ENCODE measurements at regions not wholly inside any gene's neighbourhood (a gene's known extent, or its start where the extent isn't known, plus 50 kb on each side); places are given as distances from the start of the nearest gene placed in this dataset.

DNA sequence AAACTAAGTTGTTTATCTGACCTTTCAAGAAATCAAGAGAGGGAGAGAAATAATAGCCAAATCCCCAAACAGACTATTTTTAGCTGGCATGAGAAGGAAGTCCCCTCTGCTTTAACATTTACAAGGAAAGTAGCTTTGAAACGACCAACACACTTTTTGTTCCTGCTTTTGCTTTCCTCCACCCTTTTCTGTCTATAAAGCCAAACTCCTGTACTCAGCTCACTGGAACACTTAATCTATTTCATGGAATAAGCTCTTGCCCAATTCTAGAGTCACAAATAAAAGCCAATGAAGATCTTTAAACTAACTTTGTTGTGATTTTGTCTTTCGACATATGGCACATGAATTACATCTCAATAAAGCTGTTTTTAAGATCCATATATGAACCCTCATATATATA lies 86.8 kb upstream of the CCDC71L start:
- no peak for ATAC-seq
- H3K27me3 ChIP-seq (ENCODE audit: low read length), result no peaks in the 10 kb centered on the region
- H3K36me3 ChIP-seq (ENCODE audit: low read depth, low read length), result no peaks in the 10 kb centered on the region
- no TSS peak for BruUV-seq (replicated peaks)
- no peaks in the 10 kb centered on the region for H4K20me1 ChIP-seq (ENCODE audit: low read length)
- intact Hi-C loops (cut with micrococcal nuclease), result no loop called here
- POLR2A ChIA-PET (ENCODE audit: unreplicated experiment), result no interaction called here
- no peak overlapping the region for H2AFZ ChIP-seq (ENCODE audit: low read length)
- no peak for TF ChIP-seq EZH2phosphoT487 (IDR thresholded peaks at IDR 0.05; ENCODE audit: borderline replicate concordance, low read length)
- TF ChIP-seq, protein P1, sequence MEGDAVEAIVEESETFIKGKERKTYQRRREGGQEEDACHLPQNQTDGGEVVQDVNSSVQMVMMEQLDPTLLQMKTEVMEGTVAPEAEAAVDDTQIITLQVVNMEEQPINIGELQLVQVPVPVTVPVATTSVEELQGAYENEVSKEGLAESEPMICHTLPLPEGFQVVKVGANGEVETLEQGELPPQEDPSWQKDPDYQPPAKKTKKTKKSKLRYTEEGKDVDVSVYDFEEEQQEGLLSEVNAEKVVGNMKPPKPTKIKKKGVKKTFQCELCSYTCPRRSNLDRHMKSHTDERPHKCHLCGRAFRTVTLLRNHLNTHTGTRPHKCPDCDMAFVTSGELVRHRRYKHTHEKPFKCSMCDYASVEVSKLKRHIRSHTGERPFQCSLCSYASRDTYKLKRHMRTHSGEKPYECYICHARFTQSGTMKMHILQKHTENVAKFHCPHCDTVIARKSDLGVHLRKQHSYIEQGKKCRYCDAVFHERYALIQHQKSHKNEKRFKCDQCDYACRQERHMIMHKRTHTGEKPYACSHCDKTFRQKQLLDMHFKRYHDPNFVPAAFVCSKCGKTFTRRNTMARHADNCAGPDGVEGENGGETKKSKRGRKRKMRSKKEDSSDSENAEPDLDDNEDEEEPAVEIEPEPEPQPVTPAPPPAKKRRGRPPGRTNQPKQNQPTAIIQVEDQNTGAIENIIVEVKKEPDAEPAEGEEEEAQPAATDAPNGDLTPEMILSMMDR (conservative IDR thresholded peaks at IDR 0.05; ENCODE audit: low read depth, low read length), result no peak
- TF ChIP-seq EZH2 (IDR thresholded peaks at IDR 0.05; ENCODE audit: low read length, unreplicated experiment), result no peak
- H3K4me3 ChIP-seq (ENCODE audit: low read length), result no peak overlapping the region
- no peaks in the 10 kb centered on the region; the same call in 1 of the 2 replicates for H3K9me2 ChIP-seq (replicated peaks; ENCODE audit: low read length)
- no peak for DNase-seq
- H3F3A ChIP-seq (ENCODE audit: low read length, unreplicated experiment), result no peaks in the 10 kb centered on the region
- no peaks in the 10 kb centered on the region for H3K4me1 ChIP-seq (ENCODE audit: insufficient read depth, low read length)
- CTCF ChIA-PET, result no interaction called here
- no peak overlapping the region for H3K9ac ChIP-seq (ENCODE audit: low read length)
- no peak overlapping the region for H3K27ac ChIP-seq (ENCODE audit: low read length)
- H3K79me2 ChIP-seq (ENCODE audit: low read length), result no peaks in the 10 kb centered on the region
- H3K9me3 ChIP-seq (ENCODE audit: low read length), result no peaks in the 10 kb centered on the region
- no peak overlapping the region for H3K4me2 ChIP-seq (ENCODE audit: low read length)

DNA sequence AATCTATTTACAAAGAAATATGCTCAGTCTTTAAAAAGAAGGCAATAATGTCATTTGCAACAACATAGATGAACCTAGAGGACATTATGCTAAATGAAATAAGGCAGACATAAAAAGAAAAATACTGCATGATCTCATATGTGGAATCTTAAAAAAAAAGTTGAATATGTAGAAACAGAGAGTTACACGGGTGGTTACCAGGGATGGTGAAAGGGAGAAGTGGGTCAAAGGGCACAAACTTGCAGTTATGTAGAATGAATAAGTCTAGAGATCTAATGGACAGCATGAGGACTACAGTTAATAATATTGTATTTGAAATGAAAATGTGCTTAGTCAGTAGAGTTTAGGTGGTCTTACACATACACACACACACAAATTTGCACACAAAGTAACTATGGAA lies 88.2 kb upstream of the CCDC71L start:
- Histone ChIP-seq H3K9me3 (ENCODE audit: low read length) (no peaks in the 10 kb centered on the region), H3K4me2 (ENCODE audit: low read length) (no peak overlapping the region), H3K27ac (ENCODE audit: low read length) (no peak overlapping the region), H3K9me2 (replicated peaks; ENCODE audit: low read length) (no peaks in the 10 kb centered on the region; the same call in 1 of the 2 replicates), H3K27me3 (ENCODE audit: low read length) (no peaks in the 10 kb centered on the region), H3K4me1 (ENCODE audit: insufficient read depth, low read length) (no peaks in the 10 kb centered on the region), H3F3A (ENCODE audit: low read length, unreplicated experiment) (no peaks in the 10 kb centered on the region), H3K9ac (ENCODE audit: low read length) (no peak overlapping the region), H4K20me1 (ENCODE audit: low read length) (no peaks in the 10 kb centered on the region), H3K4me3 (ENCODE audit: low read length) (no peak overlapping the region), H3K79me2 (ENCODE audit: low read length) (no peaks in the 10 kb centered on the region), H2AFZ (ENCODE audit: low read length) (no peak overlapping the region), H3K36me3 (ENCODE audit: low read depth, low read length) (no peaks in the 10 kb centered on the region)
- BruUV-seq (replicated peaks), result no TSS peak
- ChIA-PET CTCF (no interaction called here), POLR2A (ENCODE audit: unreplicated experiment) (no interaction called here)
- intact Hi-C loops (cut with micrococcal nuclease), result no loop called here
- ATAC-seq (no peak), DNase-seq (no peak)
- no peak for TF ChIP-seq EZH2phosphoT487 (IDR thresholded peaks at IDR 0.05; ENCODE audit: borderline replicate concordance, low read length)
- TF ChIP-seq, protein P1 (conservative IDR thresholded peaks at IDR 0.05; ENCODE audit: low read depth, low read length), result no peak
- TF ChIP-seq EZH2 (IDR thresholded peaks at IDR 0.05; ENCODE audit: low read length, unreplicated experiment), result no peak

DNA sequence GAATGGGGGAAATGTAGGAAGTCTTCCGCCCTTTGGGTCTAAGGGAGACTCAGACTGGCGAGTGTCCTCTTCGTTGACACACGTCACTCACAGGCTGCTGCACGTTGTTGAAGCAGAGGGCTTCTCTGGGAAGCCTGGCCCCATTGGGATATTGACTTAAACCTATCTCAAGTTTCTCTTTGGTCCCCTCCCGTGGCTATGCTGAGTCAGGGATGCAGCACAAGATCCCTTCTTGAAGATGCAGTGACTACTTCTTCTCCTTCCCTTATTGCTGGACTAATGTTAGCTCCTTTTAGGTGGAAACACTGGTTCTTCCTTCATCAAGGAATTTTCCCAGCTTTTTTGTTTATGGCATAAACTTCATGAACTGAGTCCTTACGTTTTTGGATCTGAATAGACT lies 89.8 kb upstream of the CCDC71L start:
- no peaks in the 10 kb centered on the region for H3K79me2 ChIP-seq (ENCODE audit: low read length)
- H3K27me3 ChIP-seq (ENCODE audit: low read length), result no peaks in the 10 kb centered on the region
- DNase-seq (no peak), ATAC-seq (no peak)
- intact Hi-C loops (cut with micrococcal nuclease), result no loop called here
- no peaks in the 10 kb centered on the region; the same call in 1 of the 2 replicates for H3K9me2 ChIP-seq (replicated peaks; ENCODE audit: low read length)
- TF ChIP-seq EZH2phosphoT487 (IDR thresholded peaks at IDR 0.05; ENCODE audit: borderline replicate concordance, low read length), result no peak
- TF ChIP-seq EZH2 (IDR thresholded peaks at IDR 0.05; ENCODE audit: low read length, unreplicated experiment), result no peak
- TF ChIP-seq, protein P1 (conservative IDR thresholded peaks at IDR 0.05; ENCODE audit: low read depth, low read length), result no peak
- H3K9me3 ChIP-seq (ENCODE audit: low read length), result no peaks in the 10 kb centered on the region
- BruUV-seq (replicated peaks), result no TSS peak
- no peak overlapping the region for H3K4me3 ChIP-seq (ENCODE audit: low read length)
- no peak overlapping the region for H2AFZ ChIP-seq (ENCODE audit: low read length)
- ChIA-PET POLR2A (ENCODE audit: unreplicated experiment) (interaction anchor here (0.5 kb wide), 1 partner anchor 639 kb away, joined by 13 read pairs; the partner anchor contains the start of gene SYPL1), CTCF (no interaction called here)
- no peaks in the 10 kb centered on the region for H4K20me1 ChIP-seq (ENCODE audit: low read length)
- H3K9ac ChIP-seq (ENCODE audit: low read length), result no peak overlapping the region
- no peaks in the 10 kb centered on the region for H3K4me1 ChIP-seq (ENCODE audit: insufficient read depth, low read length)
- H3K4me2 ChIP-seq (ENCODE audit: low read length), result no peak overlapping the region
- no peak overlapping the region for H3K27ac ChIP-seq (ENCODE audit: low read length)
- H3K36me3 ChIP-seq (ENCODE audit: low read depth, low read length), result no peaks in the 10 kb centered on the region
- H3F3A ChIP-seq (ENCODE audit: low read length, unreplicated experiment), result no peaks in the 10 kb centered on the region
